Right kidney (tissue), 1 donor: ENCODE measurements at regions not wholly inside any gene's neighbourhood (a gene's known extent, or its start where the extent isn't known, plus 50 kb on each side); places are given as distances from the start of the nearest gene placed in this dataset.
"Not testable (repeated sequence)": the region's sequence is repeated elsewhere in the genome, so short reads cannot be mapped to it uniquely, and the experiment has no call there.

Experiments
- DNase-seq: peaks from one replicate; pipeline ENCODE4 v3.0.0-alpha.2; 2016

DNA sequence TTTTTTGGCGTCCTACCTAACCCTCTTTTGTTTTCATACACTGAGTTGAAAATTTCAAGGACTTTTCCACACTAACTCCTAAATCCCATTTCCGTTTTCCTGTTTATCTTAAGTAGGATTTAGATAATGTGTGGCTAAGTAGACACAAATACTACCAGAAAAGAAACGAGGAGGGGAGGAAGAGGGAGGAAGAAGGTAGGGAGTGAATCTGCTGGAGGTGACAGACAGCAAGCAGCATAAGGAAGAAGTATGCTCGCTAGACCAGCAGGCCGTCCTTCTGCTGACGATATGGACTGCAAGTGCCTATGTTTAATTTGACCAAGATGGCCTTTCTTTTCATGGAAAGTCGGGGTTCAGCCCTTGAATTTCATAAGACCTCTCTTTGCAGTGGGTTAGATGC, 256.9 kb upstream of the RAB4A start:
- DNase-seq: no peak

DNA sequence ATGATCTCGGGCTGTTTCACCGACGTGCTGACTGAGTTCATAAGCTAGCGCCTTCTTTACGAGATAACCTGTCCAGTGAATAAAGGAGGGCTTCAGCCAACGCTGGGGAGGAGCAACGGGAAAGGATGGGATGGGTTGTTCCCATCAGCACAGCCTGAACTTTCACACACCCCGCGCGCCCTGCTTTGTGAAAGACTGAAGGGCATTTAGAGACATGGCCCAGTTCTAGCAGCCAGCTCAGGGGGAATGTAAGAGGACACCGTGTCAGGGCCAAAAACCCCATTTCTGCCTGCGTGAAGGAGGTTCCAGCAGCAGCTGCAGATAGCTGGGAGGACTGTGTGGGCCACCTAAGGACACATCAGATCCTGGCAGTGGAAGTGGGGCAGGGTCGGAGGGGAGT, 255.1 kb upstream of the RAB4A start:
- no peak for DNase-seq

DNA sequence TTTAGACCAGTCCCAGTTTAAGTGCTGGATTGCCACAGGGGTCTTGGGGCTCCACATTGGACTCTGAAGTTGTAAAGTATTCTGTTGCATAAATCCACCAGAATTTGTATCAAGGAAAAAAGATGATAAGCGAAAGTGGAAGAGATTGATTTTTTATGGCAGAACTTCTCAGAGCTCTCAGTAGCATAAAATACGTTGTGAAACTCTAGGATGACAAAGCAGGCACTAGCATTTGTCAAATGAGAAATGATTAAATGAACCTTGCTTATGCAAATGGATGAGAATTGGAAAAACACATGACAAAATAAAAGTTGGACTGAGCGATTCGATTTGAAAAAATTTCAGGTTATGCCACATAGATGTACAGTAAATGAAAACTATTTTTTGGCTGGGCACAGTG, 253.8 kb upstream of the RAB4A start:
- no peak for DNase-seq

DNA sequence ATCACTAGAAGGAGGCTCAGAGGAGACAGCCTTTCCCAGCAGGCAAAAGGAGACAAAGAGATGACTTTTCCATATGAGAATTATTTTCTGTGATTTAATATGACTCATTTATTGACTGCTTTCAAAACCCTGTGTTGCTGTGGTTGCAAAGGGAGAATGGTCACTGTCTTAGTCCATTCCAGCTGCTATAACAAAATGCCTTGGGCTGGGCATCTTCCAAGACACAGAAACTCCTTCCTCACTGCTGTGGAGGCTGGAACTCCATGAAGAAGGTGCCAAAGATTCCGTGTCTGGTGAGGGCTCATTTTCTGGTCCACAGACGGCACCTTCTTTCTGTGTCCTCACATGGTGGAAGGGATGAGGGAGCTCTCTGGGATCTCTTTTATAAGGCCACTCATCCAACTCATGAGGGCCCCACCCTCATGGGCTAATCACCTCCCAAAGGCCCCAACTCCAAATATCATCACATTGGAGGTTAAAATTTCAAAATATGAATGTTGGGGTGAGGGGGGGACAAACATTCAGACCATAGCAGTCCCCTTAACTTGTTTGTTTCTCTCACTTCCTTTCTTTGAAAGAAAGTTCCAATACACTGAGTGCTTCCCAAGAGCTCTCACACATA, 252.1 kb upstream of the RAB4A start:
- no peak for DNase-seq

DNA sequence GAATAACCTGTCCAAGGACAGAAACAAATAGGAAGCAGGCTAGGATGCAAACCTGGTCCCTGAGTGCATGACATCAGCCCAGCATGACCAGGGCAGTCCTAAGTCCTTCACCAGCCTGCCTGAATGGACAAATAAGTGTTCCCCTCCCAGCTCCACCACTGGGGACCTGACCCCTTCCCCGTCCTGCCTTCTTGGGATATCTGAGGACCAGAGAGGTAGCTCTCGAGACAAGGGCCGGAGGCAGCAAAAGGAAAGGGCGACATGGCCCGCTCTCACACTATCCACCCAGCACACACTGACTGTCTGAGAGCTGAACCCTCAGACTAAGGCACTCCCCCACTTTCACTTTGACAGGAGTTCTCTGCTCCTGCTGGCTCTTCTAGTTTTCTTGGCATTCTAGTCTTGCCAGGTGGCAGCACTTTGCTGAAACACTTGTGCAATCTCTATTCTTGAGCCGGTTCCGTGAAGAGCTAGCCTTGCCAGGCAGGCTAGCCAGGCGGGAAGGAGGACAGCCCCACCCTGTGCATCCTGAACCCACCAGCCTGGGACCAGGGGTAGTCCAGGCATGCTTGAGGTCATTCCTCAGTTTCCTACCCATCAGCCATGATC, 251.1 kb upstream of the RAB4A start:
- no peak for DNase-seq

DNA sequence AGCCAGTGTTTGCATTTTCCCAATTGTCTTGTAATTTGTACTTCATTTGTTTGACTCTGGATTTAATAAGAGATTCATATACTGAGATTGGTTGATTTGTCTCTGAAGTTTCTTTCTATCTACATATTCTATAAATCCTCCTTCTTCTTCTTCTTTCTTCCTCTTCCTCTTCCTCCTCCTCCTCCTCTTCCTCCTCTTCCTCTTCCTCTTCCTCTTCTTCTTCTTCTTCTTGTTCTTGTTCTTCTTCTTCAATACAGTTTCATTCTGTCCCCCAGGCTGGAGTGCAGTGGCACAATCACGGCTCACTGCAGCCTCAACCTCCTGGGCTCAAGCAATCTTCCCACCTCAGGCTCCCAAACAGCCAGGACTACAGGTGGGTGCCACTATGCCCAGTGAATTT, 249.9 kb upstream of the RAB4A start:
- not testable (repeated sequence) for DNase-seq

DNA sequence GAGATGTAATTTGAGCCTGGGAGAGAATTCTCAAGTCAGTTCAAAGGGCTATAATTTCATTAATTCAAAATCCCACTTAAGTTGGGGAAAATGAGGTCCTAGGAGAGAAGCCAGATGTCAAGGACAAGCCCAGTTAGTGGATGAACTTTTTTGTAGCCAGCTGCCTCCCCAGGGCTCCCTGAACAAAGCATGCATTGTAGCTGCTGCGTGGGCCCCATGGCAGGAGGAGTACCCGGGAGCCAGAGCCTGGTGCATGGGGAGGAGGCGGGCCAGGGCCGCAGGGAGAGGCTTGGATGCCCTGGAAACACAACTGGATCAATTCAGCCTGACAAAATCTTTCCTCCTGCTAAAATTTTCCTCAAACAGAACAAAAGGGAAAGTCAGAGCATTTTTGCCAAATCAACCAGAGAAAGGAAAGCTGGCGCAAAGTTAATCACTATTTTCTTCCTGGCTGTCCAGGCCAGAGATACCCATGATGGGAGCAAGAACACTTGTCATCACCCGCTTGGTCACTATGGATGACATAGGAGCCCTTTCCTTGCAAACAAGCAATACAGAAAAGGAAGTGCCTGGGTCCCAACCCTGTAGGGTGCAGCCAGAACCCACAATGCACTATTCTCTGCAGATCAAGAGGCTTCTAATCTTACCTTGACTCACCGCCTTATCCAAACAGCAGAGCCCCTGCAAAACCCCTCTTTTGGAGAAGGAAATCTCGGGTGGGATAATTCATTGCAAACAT, 248.1 kb upstream of the RAB4A start:
- no peak for DNase-seq

DNA sequence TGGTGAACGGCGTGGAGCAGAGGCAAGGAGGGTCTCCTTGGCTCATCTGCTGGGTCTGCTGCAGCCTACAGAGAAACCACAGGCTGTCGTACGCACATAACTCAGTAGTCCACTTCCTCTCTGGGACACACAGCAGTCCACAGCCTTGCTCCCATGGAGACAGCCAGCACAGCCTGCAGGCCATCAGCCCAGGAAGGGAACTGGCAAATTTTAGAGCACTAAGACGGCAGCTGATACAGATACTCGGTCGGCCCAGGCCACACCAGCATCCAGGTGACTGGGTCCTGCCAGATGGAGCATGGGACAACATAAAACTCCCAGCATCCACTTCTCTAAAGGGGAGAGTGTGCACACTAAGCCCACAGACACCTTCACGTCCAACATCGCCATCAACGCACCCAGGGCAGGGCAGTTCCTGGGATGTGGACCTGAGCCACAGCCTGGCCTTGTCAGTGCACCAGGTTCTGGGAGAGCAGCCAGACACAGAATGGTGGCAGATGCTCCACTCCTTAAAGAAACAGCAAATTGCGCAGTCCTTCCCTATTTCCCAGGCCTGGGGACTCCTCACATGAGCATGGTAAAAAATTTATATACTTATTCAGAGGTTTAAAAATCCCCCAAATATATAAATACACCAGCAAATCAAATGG, 247.1 kb upstream of the RAB4A start:
- DNase-seq: no peak

DNA sequence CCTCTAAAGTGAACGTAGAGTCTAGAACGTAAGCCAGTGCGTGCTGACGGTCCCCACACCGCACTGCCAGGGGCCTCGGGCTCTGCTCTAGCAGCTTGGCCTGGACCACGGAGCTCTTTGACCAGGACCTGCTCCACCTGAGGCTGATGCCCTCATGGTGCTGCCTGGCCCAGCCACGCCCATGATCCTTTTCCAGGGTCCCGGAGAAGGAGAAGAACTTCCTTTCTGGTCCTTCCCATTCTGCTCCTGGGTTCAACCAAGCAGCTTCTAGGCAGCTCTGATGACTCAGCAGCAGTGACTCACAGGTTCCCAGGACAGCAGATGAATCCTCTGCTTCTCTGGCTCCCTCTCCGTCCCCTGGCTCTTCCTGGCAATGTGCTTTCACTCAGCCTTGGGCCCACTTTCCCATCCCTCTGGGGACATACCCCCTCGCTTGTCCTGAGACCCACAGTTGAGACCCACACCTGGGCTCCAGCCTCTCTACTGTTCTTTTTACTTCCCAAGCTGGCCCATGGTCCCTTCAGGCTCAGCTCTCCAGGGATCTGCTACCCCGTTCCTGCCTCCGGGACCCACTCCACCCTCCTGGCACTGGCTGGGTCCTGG, 246.3 kb upstream of the RAB4A start:
- no peak for DNase-seq

DNA sequence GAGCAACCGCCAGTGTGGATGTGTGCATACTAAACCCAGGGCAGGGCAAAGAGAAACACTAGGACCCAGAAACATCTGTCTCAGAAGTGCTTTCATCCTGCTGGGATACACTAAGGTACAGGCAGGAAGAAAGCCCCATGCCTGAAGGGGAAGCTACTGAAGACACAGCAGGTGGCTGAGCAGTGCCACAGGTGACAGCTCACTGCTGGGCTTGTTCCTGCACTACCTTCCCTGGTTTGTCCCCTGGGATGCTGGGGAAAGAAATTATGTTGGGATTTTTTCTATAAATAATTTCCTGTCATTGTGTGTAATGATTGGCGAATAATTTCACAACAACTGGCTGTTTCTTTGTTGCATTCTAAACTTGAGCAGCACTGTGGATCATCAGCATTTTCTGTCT, 245.3 kb upstream of the RAB4A start:
- no peak for DNase-seq

DNA sequence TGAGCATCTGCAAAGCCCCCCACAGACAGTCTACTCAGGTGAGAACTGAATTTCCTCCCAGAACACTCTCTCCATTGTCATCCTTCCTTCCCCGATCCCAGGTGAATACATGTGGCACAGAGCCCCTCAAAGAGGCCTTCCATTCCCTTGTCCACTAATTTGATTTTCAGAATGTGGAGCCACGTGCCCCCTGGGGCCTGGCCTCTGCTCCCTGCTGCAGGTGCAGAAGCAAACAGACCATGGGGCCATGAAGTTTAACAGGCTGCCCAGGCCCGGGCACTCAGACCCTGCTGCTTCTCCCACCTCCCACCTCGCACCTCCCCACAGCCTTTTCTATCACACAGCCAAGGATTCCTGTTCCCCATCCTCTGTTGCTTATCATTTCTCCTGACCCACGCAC, 243.8 kb upstream of the RAB4A start:
- no peak for DNase-seq

DNA sequence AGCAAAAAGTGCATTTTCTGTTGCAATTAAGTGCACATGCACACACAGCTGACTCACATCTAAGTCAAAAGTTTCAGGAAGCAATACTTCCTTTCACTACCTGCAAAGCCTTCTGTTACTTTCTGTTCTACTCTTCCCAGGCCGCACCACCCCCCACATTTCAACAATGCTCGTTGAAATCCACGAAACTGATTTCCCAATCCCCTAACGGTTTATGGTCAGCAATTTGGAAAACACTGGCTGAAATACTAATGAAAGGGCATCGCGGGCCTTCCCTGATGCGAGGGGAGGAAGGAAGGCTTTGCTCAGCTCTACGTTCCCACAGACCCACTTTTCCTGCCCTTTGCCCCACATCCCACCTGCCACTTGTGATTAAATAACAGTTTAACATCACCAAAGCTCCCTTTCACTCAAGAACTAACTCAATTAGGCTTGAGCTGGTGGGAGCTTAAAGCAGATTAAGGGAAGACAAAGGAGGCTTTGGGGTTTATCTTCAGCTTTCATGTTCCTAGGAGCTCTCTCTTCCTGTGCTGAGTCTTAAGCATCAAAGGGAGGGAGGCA, 243.2 kb upstream of the RAB4A start:
- no peak for DNase-seq

DNA sequence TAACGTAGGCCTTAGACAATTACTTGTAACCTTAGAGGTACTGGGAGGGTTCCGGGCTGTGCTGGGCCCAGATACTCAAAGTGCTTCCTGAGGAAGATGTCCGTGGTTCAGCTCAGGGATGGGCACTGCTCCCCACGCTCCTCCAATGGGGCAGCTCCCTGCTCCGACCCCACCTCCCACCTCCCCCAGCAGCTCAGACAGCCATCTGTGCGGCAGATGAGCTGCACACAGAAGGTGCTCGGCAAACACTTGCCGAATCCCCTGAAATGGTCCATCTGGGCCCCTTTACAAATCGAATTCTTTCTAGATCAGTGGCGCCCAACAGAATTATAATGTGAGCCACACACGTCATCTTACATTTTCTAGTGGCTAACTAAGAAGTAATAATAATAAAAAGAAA, 242.4 kb upstream of the RAB4A start:
- DNase-seq: no peak

DNA sequence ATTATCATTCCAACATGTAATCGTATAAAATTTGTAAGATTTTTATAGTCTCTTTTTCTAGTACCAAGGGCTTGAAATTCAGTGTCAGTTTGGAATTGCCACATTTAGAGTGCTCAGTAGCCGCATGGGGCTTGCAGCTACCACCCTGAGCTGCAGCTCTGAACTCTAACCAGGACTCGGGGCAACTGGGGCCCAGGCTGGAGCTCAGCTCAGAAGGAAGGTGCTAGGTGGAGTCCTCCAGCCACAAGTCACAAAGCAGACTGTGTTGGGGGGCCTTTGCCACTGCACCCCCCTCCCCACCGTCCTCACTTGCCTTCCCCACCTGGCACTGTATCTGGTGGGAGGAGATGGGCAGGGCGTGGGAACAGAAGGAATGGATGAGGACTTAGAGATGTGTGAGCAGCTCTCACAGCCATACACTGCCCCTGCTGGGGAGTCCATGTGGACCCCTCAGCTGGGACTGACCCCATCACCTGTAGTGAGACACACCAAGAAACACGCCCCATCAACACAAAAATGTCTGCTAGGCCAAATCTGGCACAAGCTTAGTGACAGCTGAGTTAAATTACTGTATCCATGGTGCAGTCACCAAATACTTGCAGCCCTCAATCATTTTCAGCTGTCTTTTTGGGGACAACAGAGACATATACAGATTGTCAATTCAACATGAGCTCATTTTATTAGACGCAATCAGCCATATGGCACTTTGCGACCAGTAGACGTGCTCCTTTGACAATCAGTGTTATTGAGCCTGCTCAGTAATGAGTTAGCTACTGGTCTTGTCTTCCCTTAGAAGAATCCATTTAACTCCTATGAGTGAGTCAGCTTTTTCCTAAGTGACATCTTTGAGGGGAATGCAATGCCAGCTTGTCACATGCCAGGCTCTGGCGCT, 241.7 kb upstream of the RAB4A start:
- DNase-seq: no peak

DNA sequence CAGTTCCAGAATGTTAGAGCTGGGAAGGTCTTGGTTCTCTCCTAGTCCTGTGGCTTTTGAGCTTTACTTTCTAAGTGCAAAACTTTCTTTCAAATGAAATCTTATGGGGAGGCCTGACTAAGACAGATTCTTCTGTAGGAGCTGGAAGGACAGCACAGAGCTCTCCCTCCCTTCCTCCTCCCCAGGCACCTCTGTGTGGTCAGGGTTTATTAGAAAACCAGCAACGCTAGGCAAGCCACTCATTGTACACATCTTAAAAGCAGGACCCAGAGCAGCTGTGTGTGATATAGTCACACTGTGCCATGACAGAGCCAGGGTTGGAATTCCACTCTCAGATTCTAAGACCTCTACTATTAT, 241.1 kb upstream of the RAB4A start:
- no peak for DNase-seq

DNA sequence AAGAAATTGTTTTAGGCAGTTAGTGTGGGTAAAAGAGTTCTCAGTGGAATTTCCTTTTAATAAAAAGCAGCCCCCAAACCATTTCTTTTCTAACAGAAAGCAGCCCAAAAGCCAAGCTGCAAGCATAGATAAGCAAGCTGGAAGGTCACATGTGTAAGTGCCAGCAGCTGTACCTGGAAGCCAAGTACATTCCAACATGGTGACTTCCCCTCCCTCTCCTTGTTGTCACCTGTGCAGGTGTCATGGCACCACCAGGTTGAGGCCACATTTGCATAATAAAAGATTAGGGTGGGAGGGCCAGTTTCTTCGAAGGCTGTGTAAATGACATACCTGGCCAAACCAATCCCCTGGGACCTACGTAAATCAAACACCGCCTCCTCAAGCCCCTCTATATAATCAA, 240.3 kb upstream of the RAB4A start:
- no peak for DNase-seq

DNA sequence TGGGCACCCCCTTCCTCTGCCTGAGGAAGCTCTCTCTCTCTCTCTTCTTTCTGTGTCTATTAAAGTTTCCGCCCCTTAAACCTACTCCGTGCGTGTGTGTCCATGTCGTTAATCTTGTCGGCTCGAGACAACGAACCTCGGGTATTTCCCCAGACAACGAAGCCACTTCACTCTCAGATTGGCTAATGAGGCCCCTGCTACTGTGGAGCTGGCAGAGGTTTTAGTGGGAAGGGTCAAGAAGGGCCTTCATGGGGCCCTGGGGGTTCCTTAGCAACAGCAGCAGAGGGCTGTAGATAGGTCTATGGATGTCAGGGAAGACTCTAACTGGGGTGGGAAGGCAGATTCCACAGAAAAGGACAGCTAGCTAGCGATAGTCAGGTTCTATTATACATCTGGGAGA, 239.8 kb upstream of the RAB4A start:
- DNase-seq: no peak

DNA sequence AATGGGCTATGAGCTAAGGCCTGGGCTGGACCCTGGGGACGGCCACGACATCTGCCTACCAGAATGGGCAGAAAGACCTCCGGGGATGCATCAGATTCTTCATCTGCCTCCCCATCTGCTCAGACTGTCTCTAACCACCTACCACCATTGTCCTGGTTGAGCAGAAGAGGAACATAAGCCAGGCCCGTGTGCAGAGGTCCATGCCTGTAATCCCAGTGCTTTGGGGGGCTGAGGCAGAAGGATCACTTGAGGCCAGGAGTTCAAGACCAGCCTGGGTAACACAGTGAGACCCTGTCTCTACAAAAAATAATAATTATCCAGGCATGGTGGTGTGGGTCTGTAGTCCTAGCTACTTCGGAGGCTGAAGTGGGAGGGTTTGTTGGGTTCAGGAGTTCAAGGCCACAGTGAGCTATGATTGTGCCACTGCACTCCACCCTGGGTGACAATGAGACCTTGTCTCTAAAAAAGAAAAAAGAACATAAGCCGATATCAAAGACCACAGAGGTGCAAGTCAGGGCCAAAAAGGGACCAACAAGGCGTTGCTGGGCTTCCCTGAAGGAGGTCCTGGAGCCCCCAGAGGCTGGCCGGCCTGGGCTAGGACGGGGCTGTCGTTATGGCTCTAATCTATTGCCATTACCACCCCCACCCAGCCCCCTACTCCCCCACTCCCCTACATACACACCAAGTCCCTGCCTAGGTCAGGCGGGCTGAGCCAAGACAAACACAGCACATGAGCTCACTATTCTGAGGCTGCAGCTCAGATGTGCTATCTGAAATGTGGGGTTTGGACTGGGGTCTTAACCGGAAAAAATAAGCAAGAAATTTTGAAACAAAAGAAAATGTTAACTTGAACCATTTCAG, 239.2 kb upstream of the RAB4A start:
- DNase-seq: no peak

DNA sequence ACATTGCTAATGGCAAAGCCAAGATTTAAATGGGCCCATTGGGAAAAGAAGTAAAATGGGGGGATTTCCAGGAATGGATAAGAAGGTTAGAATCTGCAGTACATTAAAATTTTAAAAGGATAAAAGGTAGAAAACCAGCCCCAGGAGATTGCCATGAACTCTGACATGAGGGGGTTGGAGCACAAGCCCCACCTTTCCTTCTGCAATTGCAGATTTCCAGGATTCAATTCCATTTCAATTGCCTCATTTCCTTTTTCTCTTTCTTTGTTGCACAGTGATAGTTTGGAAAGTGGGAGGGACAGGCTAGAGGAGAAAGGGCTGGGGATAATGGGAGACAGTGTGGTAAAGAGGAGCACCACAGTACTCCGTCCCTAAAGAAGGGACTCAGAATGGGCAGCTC, 238.5 kb upstream of the RAB4A start:
- DNase-seq: no peak

DNA sequence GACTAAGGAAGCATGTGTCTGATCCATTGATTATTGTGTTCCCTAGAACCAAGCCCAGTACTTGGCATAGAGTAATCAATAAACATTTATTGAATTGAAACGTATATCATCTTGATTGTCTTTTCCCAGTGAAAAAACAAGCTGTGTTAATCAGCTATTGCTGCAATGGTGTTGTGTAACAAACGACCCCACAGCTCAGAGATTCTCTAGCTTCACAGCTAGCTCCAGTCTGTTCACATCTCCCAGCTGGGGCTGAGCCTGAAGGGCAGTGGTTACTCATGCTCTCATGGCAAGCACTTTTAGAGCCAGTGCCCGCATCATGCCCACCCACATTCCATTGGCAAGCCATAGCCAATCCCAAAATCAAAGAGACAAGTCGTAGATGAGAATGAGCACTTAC, 237.4 kb upstream of the RAB4A start:
- DNase-seq: no peak

DNA sequence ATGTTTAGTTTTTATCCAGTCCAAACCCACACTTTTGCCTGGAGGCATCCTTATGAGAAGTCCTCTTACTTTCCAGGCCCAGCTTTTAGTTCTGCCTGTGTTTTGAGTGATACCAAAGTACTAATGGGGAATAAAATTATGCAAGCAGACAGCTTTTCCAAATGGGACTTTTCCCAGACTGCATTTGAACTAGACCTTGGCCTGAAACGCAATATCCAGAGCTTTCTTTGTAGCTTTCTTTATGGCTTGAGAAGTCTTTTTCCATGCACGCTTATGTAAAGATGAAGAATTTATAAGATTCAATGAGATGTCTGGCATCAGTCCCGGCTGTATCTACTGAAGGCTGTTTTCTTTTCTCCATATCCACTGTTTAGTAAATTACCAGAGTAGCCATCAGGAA, 236.6 kb upstream of the RAB4A start:
- no peak for DNase-seq
